ENCODE measurements at regions not wholly inside any gene's neighbourhood (a gene's known extent, or its start where the extent isn't known, plus 50 kb on each side); places are given as distances from the start of the nearest gene placed in this dataset.

DNA sequence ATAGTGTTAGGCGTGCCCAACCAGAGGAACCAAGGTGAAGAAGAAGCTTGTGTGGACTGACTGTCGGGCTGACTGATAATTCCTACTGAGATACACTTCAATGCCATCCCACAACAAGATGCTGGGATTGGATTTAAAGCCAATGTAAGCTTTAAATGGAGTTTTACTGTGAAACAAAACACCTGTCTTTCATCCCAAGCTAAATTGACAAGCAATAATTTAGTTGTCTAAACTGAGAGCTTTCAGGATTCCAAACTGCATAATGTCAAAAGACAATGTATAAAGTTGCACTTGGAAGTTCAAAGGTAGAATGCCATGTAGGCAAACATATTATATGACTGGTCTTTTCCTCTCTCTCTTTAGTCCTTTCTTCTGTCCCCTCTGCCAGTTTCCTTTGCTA is 1025.3 kb upstream of the FANCL start:
- TF ChIP-seq, protein P1, sequence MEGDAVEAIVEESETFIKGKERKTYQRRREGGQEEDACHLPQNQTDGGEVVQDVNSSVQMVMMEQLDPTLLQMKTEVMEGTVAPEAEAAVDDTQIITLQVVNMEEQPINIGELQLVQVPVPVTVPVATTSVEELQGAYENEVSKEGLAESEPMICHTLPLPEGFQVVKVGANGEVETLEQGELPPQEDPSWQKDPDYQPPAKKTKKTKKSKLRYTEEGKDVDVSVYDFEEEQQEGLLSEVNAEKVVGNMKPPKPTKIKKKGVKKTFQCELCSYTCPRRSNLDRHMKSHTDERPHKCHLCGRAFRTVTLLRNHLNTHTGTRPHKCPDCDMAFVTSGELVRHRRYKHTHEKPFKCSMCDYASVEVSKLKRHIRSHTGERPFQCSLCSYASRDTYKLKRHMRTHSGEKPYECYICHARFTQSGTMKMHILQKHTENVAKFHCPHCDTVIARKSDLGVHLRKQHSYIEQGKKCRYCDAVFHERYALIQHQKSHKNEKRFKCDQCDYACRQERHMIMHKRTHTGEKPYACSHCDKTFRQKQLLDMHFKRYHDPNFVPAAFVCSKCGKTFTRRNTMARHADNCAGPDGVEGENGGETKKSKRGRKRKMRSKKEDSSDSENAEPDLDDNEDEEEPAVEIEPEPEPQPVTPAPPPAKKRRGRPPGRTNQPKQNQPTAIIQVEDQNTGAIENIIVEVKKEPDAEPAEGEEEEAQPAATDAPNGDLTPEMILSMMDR (IDR thresholded peaks at IDR 0.05), result no peak
- TF ChIP-seq POLR2A (IDR thresholded peaks at IDR 0.05), result no peak
